B cell (primary cell): ENCODE measurements at regions not wholly inside any gene's neighbourhood (a gene's known extent, or its start where the extent isn't known, plus 50 kb on each side); places are given as distances from the start of the nearest gene placed in this dataset.
A peak's percentile ranks its signal among the peaks of the same experiment; 100 is the strongest.

Experiments
- ATAC-seq: fragments of 200-7000 bp; cut with Tn5 transposase; one replicate; pipeline ENCODE4 v1.10.0; 2021; ENCODE audit warnings: low read depth, mild to moderate bottlenecking, moderate number of reproducible peaks, moderate library complexity
- CTCF ChIA-PET: fragments of 350-600 bp; sonication (Branson Sonifier 250); formaldehyde crosslinking; loops from one replicate; lab custom pipeline; 2021; ENCODE audit warnings: antibody characterized with exemption, inconsistent platforms; lab: Charles Lee
- POLR2A ChIA-PET: fragments of 350-600 bp; sonication (Branson Sonifier 250); formaldehyde crosslinking; loops from one replicate; lab custom pipeline; 2021; ENCODE audit warnings: antibody characterized with exemption; lab: Charles Lee
- DNase-seq: peaks from one replicate; pipeline ENCODE4 v3.0.0; 2013
- H2AFZ ChIP-seq: 2 replicates; pipeline ENCODE4 v1.6.1; 2012; ENCODE audit warnings: mild to moderate bottlenecking, low read depth, low read length; ENCODE audit not compliant: insufficient read depth, poor library complexity, severe bottlenecking
- H3K27ac ChIP-seq, 2 donors: 1 replicate in 1 of 2; 2 replicates in 1 of 2; pipeline ENCODE4 v1.5.1; 2012 to 2013; ENCODE audit warnings: low read length in 2 of 2, mild to moderate bottlenecking in 2 of 2, moderate library complexity in 1 of 2
- H3K27me3 ChIP-seq, 4 experiments: fragments of 200-600 bp in 1 of 4; sonication (generic) in 1 of 4; replicated peaks in 1 of 4; 1 replicate in 2 of 4; 2 replicates in 2 of 4; pipeline versions ENCODE4 v1.6.1 to v1.7.0; 2013 to 2016; ENCODE audit warnings: low read length in 3 of 4, mild to moderate bottlenecking in 2 of 4, mixed read lengths in 1 of 4, moderate library complexity in 1 of 4; ENCODE audit not compliant: insufficient read depth in 4 of 4, control insufficient read depth in 3 of 4; ENCODE audit errors: control extremely low read depth in 1 of 4
- H3K36me3 ChIP-seq, 2 experiments: replicated peaks in 1 of 2; 1 replicate in 1 of 2; 2 replicates in 1 of 2; pipeline versions ENCODE4 v1.6.1 to v1.7.1; 2013; ENCODE audit warnings: low read length in 1 of 2; ENCODE audit not compliant: insufficient read depth in 2 of 2, control insufficient read depth in 1 of 2; ENCODE audit errors: control extremely low read depth in 1 of 2, extremely low read depth in 1 of 2
- H3K4me1 ChIP-seq, 2 donors: fragments of 200-600 bp in 1 of 2; sonication (generic) in 1 of 2; 1 replicate in 1 of 2; 2 replicates in 1 of 2; pipeline versions ENCODE4 v1.5.1 to v1.6.1; 2013 to 2017; ENCODE audit warnings: low read length in 2 of 2; ENCODE audit not compliant: control insufficient read depth in 2 of 2, insufficient read depth in 2 of 2
- H3K4me2 ChIP-seq: replicated peaks from 2 replicates; pipeline ENCODE3; 2012; ENCODE audit warnings: mild to moderate bottlenecking, low read depth, low read length; ENCODE audit not compliant: poor library complexity, severe bottlenecking
- H3K4me3 ChIP-seq, 5 experiments: fragments of 200-600 bp in 1 of 5; sonication (generic) in 1 of 5; 1 replicate in 3 of 5; 2 replicates in 2 of 5; pipeline versions ENCODE4 v1.5.1 to v1.7.0; 2011 to 2016; ENCODE audit warnings: low read length in 4 of 5, mild to moderate bottlenecking in 4 of 5, low read depth in 2 of 5, control low read depth in 1 of 5, moderate library complexity in 1 of 5; ENCODE audit not compliant: insufficient read depth in 1 of 5; ENCODE audit errors: control extremely low read depth in 1 of 5, extremely low read depth in 1 of 5
- H3K79me2 ChIP-seq: fragments of 200-600 bp; sonication (generic); one replicate; pipeline ENCODE4 v1.6.0; 2016; ENCODE audit warnings: low read length; ENCODE audit not compliant: control insufficient read depth, insufficient read depth
- H3K9ac ChIP-seq: fragments of 200-600 bp; sonication (generic); 2 replicates; pipeline ENCODE4 v1.6.1; 2017; ENCODE audit warnings: mild to moderate bottlenecking, low read length, moderate library complexity
- H3K9me3 ChIP-seq, 3 donors: one replicate each; pipeline versions ENCODE4 v1.6.1 to v1.7.1; 2013; ENCODE audit warnings: low read length in 2 of 3; ENCODE audit not compliant: control insufficient read depth in 2 of 3, insufficient read depth in 1 of 3; ENCODE audit errors: control extremely low read depth in 1 of 3
- H4K20me1 ChIP-seq: 2 replicates; pipeline ENCODE4 v1.6.0; 2012; ENCODE audit warnings: mild to moderate bottlenecking, low read length; ENCODE audit not compliant: insufficient read depth, control insufficient read depth, poor library complexity, severe bottlenecking
- H3K27ac Mint-ChIP-seq: one replicate; pipeline ENCODE4 v1.8.0; 2021; ENCODE audit warnings: mixed read lengths
- H3K27me3 Mint-ChIP-seq: one replicate; pipeline ENCODE4 v1.8.0; 2021; ENCODE audit warnings: mixed read lengths
- H3K4me1 Mint-ChIP-seq: one replicate; pipeline ENCODE4 v1.8.0; 2021; ENCODE audit warnings: mixed read lengths
- H3K4me3 Mint-ChIP-seq: one replicate; pipeline ENCODE4 v1.8.0; 2021; ENCODE audit warnings: mixed read lengths
- H3K9me3 Mint-ChIP-seq: one replicate; pipeline ENCODE4 v1.8.0; 2022; ENCODE audit warnings: mixed read lengths; ENCODE audit not compliant: insufficient read depth
- CTCF ChIP-seq: fragments of 200-600 bp; IDR thresholded peaks from one replicate; pipeline ENCODE4 v1.8.0; 2022; ENCODE audit warnings: antibody characterized with exemption, mild to moderate bottlenecking
- EZH2 ChIP-seq: IDR thresholded peaks from 2 replicates; pipeline ENCODE4 v1.6.1; 2012; ENCODE audit warnings: borderline replicate concordance, low read depth, mild to moderate bottlenecking, moderate library complexity, low read length; ENCODE audit not compliant: insufficient read depth, poor library complexity, severe bottlenecking
- WGBS: methylation state at CpG from one replicate; pipeline ENCODE4 v1.1.5; 2013; ENCODE audit warnings: missing lambda C conversion rate; ENCODE audit not compliant: insufficient coverage; 5-methylcytosine and 5-hydroxymethylcytosine counted together
- intact Hi-C: fragments of 100-400 bp; cut with micrococcal nuclease; formaldehyde crosslinking; loops from one replicate; pipeline ENCODE4 v1.10.0; 2022

GRCh38 chr4:100848841-100849240 lies 331.0 kb upstream of the EMCN start:
- no peaks in the 10 kb centered on the region for H3K4me1 ChIP-seq
- no peaks in the 10 kb centered on the region for H3K9me3 Mint-ChIP-seq
- DNase-seq (peak; percentile 7), ATAC-seq (no peak)
- no peak overlapping the region for H3K4me3 ChIP-seq
- intact Hi-C loops = no loop called here
- no peak overlapping the region for H3K9ac ChIP-seq
- H3K79me2 ChIP-seq = no peaks in the 10 kb centered on the region
- H3K4me1 Mint-ChIP-seq = no peaks in the 10 kb centered on the region
- H3K36me3 ChIP-seq = no peaks in the 10 kb centered on the region
- TF ChIP-seq CTCF = no peak
- no peak for TF ChIP-seq EZH2
- no peaks in the 10 kb centered on the region for H4K20me1 ChIP-seq
- peaks cover 0 to 2% (median 0%) of the 10 kb centered on the region in 3 donors for H3K9me3 ChIP-seq
- H3K4me3 Mint-ChIP-seq = no peak overlapping the region
- no peaks in the 10 kb centered on the region for H3K27me3 ChIP-seq
- POLR2A ChIA-PET = no interaction called here
- no peak overlapping the region for H3K4me2 ChIP-seq
- no peak overlapping the region for H3K27ac Mint-ChIP-seq
- no peaks in the 10 kb centered on the region for H3K27me3 Mint-ChIP-seq
- H2AFZ ChIP-seq = no peak overlapping the region
- CTCF ChIA-PET = interaction anchor here (1.0 to 1.1 kb wide), 2 partner anchors 882 to 1414 kb away, joined by 4 to 5 read pairs; no protein-coding TSS in a partner anchor
- H3K27ac ChIP-seq = no peak overlapping the region
- 97% methylated on average over 2 of the region's 2 CpGs for WGBS

GRCh38 chr4:100843910-100844309 lies 326.1 kb upstream of the EMCN start:
- H3K4me1 ChIP-seq = no peaks in the 10 kb centered on the region
- peaks cover 6% of the 10 kb centered on the region for H3K27me3 Mint-ChIP-seq
- H2AFZ ChIP-seq = no peak overlapping the region
- H3K4me3 Mint-ChIP-seq = no peak overlapping the region
- H3K9ac ChIP-seq = no peak overlapping the region
- no peak overlapping the region for H3K27ac ChIP-seq
- intact Hi-C loops = no loop called here
- CTCF ChIA-PET = no interaction called here
- no peaks in the 10 kb centered on the region for H3K9me3 Mint-ChIP-seq
- H3K79me2 ChIP-seq = no peaks in the 10 kb centered on the region
- TF ChIP-seq CTCF (no peak), EZH2 (no peak)
- no peaks in the 10 kb centered on the region for H4K20me1 ChIP-seq
- DNase-seq (no peak), ATAC-seq (no peak)
- POLR2A ChIA-PET = no interaction called here
- H3K9me3 ChIP-seq = no peaks in the 10 kb centered on the region
- H3K4me2 ChIP-seq = no peak overlapping the region
- H3K36me3 ChIP-seq = no peaks in the 10 kb centered on the region
- H3K4me1 Mint-ChIP-seq = no peaks in the 10 kb centered on the region
- H3K27me3 ChIP-seq = no peaks in the 10 kb centered on the region
- H3K27ac Mint-ChIP-seq = no peak overlapping the region
- H3K4me3 ChIP-seq = no peak overlapping the region
